ENCODE measurements at regions not wholly inside any gene's neighbourhood (a gene's known extent, or its start where the extent isn't known, plus 50 kb on each side); places are given as distances from the start of the nearest gene placed in this dataset.

DNA sequence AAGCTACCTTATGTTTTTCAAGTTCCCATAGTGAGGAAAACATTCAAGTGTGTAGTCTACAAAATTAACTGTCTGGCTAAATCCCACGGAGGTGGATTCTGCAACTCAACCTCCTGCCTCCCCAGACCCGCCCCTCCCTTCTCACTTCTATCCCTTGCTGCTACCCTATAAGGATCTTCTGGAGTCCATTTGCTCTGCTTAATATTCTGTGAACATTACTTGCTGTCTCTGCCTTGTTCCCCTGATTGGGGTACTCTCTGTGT lies 163.2 kb downstream of the KCNE4 start:
- ATAC-seq = peak in 3 of 4 donors; percentile 15 to 46 (median 34)
- no peak for DNase-seq
- Histone ChIP-seq H3K27me3 (no peaks in the 10 kb centered on the region), H3K36me3 (no peaks in the 10 kb centered on the region), H3K4me3 (no peak overlapping the region), H3K27ac (no peak overlapping the region), H3K4me1 (peaks cover 0 to 6% (median 0%) of the 10 kb centered on the region in 3 donors), H3K9me3 (no peaks in the 10 kb centered on the region)
- 21 to 26% methylated on average over 2 of the region's 2 CpGs for WGBS, 2 donors
- intact Hi-C loops (cut with DNase I) = no loop called here
- FAIRE-seq = no peak
- TF ChIP-seq, protein P1, sequence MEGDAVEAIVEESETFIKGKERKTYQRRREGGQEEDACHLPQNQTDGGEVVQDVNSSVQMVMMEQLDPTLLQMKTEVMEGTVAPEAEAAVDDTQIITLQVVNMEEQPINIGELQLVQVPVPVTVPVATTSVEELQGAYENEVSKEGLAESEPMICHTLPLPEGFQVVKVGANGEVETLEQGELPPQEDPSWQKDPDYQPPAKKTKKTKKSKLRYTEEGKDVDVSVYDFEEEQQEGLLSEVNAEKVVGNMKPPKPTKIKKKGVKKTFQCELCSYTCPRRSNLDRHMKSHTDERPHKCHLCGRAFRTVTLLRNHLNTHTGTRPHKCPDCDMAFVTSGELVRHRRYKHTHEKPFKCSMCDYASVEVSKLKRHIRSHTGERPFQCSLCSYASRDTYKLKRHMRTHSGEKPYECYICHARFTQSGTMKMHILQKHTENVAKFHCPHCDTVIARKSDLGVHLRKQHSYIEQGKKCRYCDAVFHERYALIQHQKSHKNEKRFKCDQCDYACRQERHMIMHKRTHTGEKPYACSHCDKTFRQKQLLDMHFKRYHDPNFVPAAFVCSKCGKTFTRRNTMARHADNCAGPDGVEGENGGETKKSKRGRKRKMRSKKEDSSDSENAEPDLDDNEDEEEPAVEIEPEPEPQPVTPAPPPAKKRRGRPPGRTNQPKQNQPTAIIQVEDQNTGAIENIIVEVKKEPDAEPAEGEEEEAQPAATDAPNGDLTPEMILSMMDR (IDR thresholded peaks at IDR 0.05) = no peak

DNA sequence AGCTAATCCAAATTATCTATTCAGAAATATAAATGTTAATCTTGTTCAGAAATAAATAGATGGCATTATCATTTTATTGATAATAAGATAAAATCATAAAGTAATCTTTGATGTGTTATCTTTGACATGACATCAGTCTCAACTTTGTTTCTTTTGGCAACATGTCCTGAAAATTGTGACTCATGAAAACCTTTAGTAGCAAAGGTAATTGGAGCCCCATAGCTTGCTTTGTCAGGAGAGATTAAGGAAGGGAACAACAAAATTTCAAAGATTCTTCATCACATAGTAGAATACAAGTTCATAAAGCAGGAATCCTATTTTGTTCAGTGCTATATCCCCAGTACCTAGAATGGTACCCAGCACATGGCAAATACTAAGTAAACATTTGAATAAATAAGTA lies 165.4 kb downstream of the KCNE4 start:
- no peak for FAIRE-seq
- Histone ChIP-seq H3K36me3 (no peaks in the 10 kb centered on the region), H3K27ac (no peak overlapping the region), H3K9me3 (no peaks in the 10 kb centered on the region), H3K4me1 (peaks cover 6 to 15% (median 14%) of the 10 kb centered on the region in 3 donors), H3K27me3 (no peaks in the 10 kb centered on the region), H3K4me3 (no peak overlapping the region)
- TF ChIP-seq, protein P1 (IDR thresholded peaks at IDR 0.05) = no peak
- ATAC-seq = no peak
- no peak for DNase-seq
- intact Hi-C loops (cut with DNase I) = no loop called here

DNA sequence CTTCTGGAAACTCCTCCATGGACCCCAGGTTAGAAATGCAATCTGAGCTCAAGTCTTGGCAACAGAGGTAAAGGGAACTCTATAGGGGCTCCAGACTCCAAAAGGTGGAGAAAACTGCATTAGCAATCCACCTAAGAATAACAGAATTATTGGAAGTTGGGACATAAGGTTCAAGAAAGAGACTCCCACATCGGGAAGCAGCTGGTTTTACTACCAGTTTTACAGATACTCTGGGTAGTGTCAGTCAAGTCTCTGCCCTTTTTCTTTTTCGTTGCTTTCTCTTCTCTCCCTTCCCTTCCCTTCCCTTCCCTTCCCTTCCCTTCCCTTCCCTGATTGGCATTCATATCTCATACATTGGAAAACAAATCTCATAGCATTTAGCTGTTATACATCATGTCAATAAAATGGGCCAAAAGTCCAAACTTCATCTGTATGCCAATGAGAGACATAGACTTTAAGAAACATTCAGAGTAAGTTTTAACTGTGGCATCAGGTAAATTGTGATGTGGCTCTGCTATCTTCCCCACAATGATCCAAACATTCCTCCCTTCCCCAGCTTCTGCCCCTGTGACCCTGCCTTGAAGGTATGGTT lies 166.7 kb downstream of the KCNE4 start:
- Histone ChIP-seq H3K4me3 (no peak overlapping the region), H3K4me1 (peaks cover 6 to 15% (median 14%) of the 10 kb centered on the region in 3 donors), H3K27me3 (no peaks in the 10 kb centered on the region), H3K27ac (no peak overlapping the region), H3K9me3 (no peaks in the 10 kb centered on the region), H3K36me3 (no peaks in the 10 kb centered on the region)
- no peak for FAIRE-seq
- ATAC-seq = no peak
- 80 to 85% methylated on average over 2 of the region's 2 CpGs for WGBS, 2 donors
- TF ChIP-seq, protein P1 (IDR thresholded peaks at IDR 0.05) = no peak
- intact Hi-C loops (cut with DNase I) = no loop called here
- DNase-seq = no peak

DNA sequence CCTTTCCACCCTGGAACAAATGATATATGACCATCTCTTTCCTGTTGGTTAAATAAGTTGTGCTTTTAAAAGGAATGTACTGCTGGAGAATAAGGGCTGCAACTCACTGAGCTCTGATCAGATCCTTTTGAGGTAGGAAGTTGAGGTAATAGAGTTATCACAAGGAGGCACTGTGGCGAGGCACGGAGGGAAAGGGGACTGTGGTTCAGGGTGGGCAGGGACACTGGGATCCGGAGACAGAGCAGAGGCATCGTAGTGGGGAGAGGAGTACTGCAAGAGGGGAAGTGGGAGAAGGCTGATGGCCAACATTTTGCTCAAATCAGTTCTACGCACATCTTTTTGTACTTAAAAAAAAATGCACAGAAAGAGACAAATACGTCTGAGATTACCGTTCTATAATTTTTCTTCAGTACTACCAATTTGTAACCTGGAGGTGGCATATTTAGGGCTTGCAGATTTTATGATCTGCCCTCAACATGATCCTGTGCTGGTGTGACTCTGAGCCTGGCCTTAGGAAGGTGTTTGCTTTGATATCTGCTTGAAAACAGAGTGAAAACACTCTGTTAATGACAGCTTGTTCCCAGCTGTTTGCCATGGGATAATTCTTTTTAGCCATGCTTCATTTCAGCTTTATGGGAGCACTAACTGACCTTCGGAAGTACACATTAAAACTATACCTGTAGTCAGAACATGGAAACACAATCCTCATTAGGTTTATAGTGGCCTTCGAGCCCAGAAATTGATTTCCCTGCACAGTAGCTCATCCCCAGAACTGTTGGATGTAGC lies 168.1 kb downstream of the KCNE4 start:
- TF ChIP-seq, protein P1 (IDR thresholded peaks at IDR 0.05) = no peak
- ATAC-seq (peak; percentile 16 to 67 (median 52)), FAIRE-seq (no peak), DNase-seq (no peak)
- H3K27ac ChIP-seq = peak overlapping the region in 1 of 4 donors; percentile 48
- H3K4me3 ChIP-seq = no peak overlapping the region
- H3K9me3 ChIP-seq = no peaks in the 10 kb centered on the region
- H3K4me1 ChIP-seq = peaks cover 6 to 15% (median 14%) of the 10 kb centered on the region in 3 donors
- H3K36me3 ChIP-seq = no peaks in the 10 kb centered on the region
- H3K27me3 ChIP-seq = no peaks in the 10 kb centered on the region
- intact Hi-C loops (cut with DNase I) = no loop called here
- 59 to 61% methylated on average over 9 of the region's 9 CpGs for WGBS, 2 donors

DNA sequence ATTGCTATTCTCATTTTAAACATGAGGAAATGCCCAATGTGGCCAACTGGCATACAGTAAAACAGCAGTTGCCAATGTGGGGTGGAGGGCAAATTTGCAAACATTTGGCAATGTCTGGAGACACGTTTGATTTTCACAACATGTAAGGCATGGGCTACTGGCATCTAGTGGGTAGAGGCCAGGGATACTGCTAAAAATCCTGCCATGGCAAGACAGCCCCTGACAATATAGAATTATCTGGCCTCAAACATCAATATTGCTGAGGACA lies 168.6 kb downstream of the KCNE4 start:
- 25 to 27% methylated on average over 1 of the region's 1 CpG for WGBS, 2 donors
- no peaks in the 10 kb centered on the region for H3K36me3 ChIP-seq
- H3K9me3 ChIP-seq = no peaks in the 10 kb centered on the region
- H3K27me3 ChIP-seq = no peaks in the 10 kb centered on the region
- H3K4me3 ChIP-seq = no peak overlapping the region
- H3K4me1 ChIP-seq = peaks cover 6 to 15% (median 14%) of the 10 kb centered on the region in 3 donors
- intact Hi-C loops (cut with DNase I) = no loop called here
- ATAC-seq (peak in 1 of 4 donors; percentile 36), DNase-seq (no peak), FAIRE-seq (no peak)
- H3K27ac ChIP-seq = peak overlapping the region in 2 of 4 donors; percentile 34 to 48
- TF ChIP-seq, protein P1 (IDR thresholded peaks at IDR 0.05) = no peak
